Testis (tissue), 2 donors: ENCODE measurements at regions not wholly inside any gene's neighbourhood (a gene's known extent, or its start where the extent isn't known, plus 50 kb on each side); places are given as distances from the start of the nearest gene placed in this dataset.

ENCODE experiments used
- POLR2A ChIP-seq: fragments of 450-650 bp; IDR thresholded peaks from one replicate; pipeline ENCODE4 v1.6.1; 2017; ENCODE audit warnings: antibody characterized with exemption, mild to moderate bottlenecking, moderate library complexity
- TF ChIP-seq, protein P1 (sequence below), 3 experiments: fragments of 450-650 bp in 2 of 3; fragments of 200-600 bp in 1 of 3; sonication (generic) in 1 of 3; IDR thresholded peaks; one replicate each; pipeline ENCODE4 v1.5.1; 2016 to 2019; ENCODE audit warnings: antibody characterized with exemption in 3 of 3, mild to moderate bottlenecking in 2 of 3, moderate library complexity in 1 of 3

DNA sequence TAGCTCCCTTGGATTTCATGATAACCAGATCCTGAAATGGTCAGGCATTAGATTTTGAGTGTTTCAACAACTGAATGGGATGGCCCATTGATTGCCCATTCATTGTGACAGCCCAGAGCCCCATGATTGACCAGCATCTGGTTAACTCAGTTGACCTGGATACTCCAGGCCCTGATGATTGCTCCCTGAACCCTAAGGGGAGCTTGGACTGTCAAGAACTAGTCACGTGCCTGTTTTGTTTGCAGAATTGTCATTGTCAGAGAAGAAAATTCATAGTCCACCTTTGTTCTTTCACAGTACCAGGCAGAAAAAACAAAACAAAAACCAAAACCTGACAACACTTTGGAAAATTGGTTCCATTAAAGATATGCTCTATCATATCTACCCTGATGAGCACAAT is 241.3 kb upstream of the ONECUT1 start:
- TF ChIP-seq, protein P1, sequence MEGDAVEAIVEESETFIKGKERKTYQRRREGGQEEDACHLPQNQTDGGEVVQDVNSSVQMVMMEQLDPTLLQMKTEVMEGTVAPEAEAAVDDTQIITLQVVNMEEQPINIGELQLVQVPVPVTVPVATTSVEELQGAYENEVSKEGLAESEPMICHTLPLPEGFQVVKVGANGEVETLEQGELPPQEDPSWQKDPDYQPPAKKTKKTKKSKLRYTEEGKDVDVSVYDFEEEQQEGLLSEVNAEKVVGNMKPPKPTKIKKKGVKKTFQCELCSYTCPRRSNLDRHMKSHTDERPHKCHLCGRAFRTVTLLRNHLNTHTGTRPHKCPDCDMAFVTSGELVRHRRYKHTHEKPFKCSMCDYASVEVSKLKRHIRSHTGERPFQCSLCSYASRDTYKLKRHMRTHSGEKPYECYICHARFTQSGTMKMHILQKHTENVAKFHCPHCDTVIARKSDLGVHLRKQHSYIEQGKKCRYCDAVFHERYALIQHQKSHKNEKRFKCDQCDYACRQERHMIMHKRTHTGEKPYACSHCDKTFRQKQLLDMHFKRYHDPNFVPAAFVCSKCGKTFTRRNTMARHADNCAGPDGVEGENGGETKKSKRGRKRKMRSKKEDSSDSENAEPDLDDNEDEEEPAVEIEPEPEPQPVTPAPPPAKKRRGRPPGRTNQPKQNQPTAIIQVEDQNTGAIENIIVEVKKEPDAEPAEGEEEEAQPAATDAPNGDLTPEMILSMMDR (IDR thresholded peaks at IDR 0.05) = no peak
- TF ChIP-seq POLR2A = no peak
